ENCODE measurements at regions not wholly inside any gene's neighbourhood (a gene's known extent, or its start where the extent isn't known, plus 50 kb on each side); places are given as distances from the start of the nearest gene placed in this dataset.
"Not testable (repeated sequence)": the region's sequence is repeated elsewhere in the genome, so short reads cannot be mapped to it uniquely, and the experiment has no call there.

GRCh38 chr17:20944014-20944865, 98.6 kb downstream of the USP22 start:
- no peak for DNase-seq (ENCODE audit: low read depth)

GRCh38 chr17:20947708-20948107, 95.1 kb downstream of the USP22 start:
- DNase-seq (ENCODE audit: low read depth): not testable (repeated sequence)

GRCh38 chr17:20948984-20949777, 93.6 kb downstream of the USP22 start:
- DNase-seq (ENCODE audit: low read depth): no peak
